ENCODE measurements at regions not wholly inside any gene's neighbourhood (a gene's known extent, or its start where the extent isn't known, plus 50 kb on each side); places are given as distances from the start of the nearest gene placed in this dataset.

GRCh38 chr20:7327810-7328209 lies 560.3 kb downstream of the BMP2 start:
- DNase-seq = no peak
- H3K14ac ChIP-seq (replicated peaks; ENCODE audit: low read depth, low read length) = no peak overlapping the region
- dilution Hi-C loops (cut with HindIII; ENCODE audit: low sequenced_read_pairs, unreplicated experiment) = no loop called here
- no peak overlapping the region for H2BK120ac ChIP-seq (ENCODE audit: low read depth, low read length)
- H2AK9ac ChIP-seq (replicated peaks; ENCODE audit: low read depth, low read length, poor library complexity) = no peak overlapping the region
- no peak overlapping the region for H3K23ac ChIP-seq (ENCODE audit: low read depth, low read length)
- no peaks in the 10 kb centered on the region for H3K4me1 ChIP-seq (ENCODE audit: control insufficient read depth, insufficient read depth, low read length)
- H4K8ac ChIP-seq (ENCODE audit: low read depth in 2 of 2, low read length in 2 of 2) = no peak overlapping the region
- H3K4ac ChIP-seq (ENCODE audit: low read depth, low read length) = no peak overlapping the region
- no peaks in the 10 kb centered on the region for H4K20me1 ChIP-seq (ENCODE audit: insufficient read depth, low read length)
- no peaks in the 10 kb centered on the region for H3K36me3 ChIP-seq (ENCODE audit: control insufficient read depth, insufficient read depth, low read length)
- H2BK5ac ChIP-seq (ENCODE audit: low read depth, low read length, poor library complexity, severe bottlenecking) = no peak overlapping the region
- ChIA-PET CTCF (no interaction called here), POLR2A (ENCODE audit: unreplicated experiment) (no interaction called here)
- H2AFZ ChIP-seq (replicated peaks; ENCODE audit: low read length, poor library complexity) = no peak overlapping the region
- no peak overlapping the region for H4K5ac ChIP-seq (ENCODE audit: low read depth, low read length)
- no TSS peak for BruUV-seq (replicated peaks)
- no peak overlapping the region for H3K9ac ChIP-seq (ENCODE audit: low read depth, low read length)
- H3K56ac ChIP-seq (ENCODE audit: extremely low read depth, insufficient read depth, low read length) = no peak overlapping the region
- in situ Hi-C loops (cut with MboI; ENCODE audit: low sequenced_read_pairs) = no loop called here
- no peak overlapping the region for H3K4me3 ChIP-seq (ENCODE audit: insufficient read depth, low read depth, low read length)
- no peak overlapping the region for H2AK5ac ChIP-seq (ENCODE audit: low read depth, low read length)
- no peak overlapping the region for H2BK20ac ChIP-seq (ENCODE audit: low read depth, low read length)
- no peak overlapping the region for H4K91ac ChIP-seq (ENCODE audit: insufficient read depth, low read depth, low read length)
- no peak for ATAC-seq (ENCODE audit: low read depth)
- intact Hi-C loops (cut with micrococcal nuclease) = no loop called here
- no peak overlapping the region for H3K18ac ChIP-seq (ENCODE audit: low read depth, low read length)
- no peaks in the 10 kb centered on the region for H3K9me3 ChIP-seq (ENCODE audit: control insufficient read depth, insufficient read depth, low read length)
- H3K27ac ChIP-seq (ENCODE audit: insufficient read depth, low read length) = no peak overlapping the region
- no peak overlapping the region for H3K4me2 ChIP-seq (ENCODE audit: low read depth, low read length)
- H3K79me1 ChIP-seq (ENCODE audit: low read depth in 1 of 2, low read length in 2 of 2) = no peaks in the 10 kb centered on the region
- no peak overlapping the region for H2BK15ac ChIP-seq (ENCODE audit: low read depth, low read length)
- TF ChIP-seq ELK1 (IDR thresholded peaks at IDR 0.05; ENCODE audit: borderline replicate concordance, low read depth, low read length) (no peak), RAD21 (IDR thresholded peaks at IDR 0.05; ENCODE audit: low read length) (no peak), CEBPB (IDR thresholded peaks at IDR 0.05; ENCODE audit: low read depth, low read length) (no peak), RFX5 (IDR thresholded peaks at IDR 0.05; ENCODE audit: low read depth, low read length) (no peak), USF2 (IDR thresholded peaks at IDR 0.05; ENCODE audit: low read depth, low read length) (no peak), FOS (IDR thresholded peaks at IDR 0.05; ENCODE audit: low read depth, low read length) (no peak), SMC3 (IDR thresholded peaks at IDR 0.05; ENCODE audit: low read depth, low read length) (no peak), NFE2L2 (IDR thresholded peaks at IDR 0.05; ENCODE audit: low read depth, low read length) (no peak)
- no peaks in the 10 kb centered on the region for H3K27me3 ChIP-seq (ENCODE audit: control insufficient read depth, insufficient read depth, low read length)
- no peaks in the 10 kb centered on the region for H3K9me1 ChIP-seq (ENCODE audit: insufficient read depth, low read length)
